Activated naive CD4-positive, alpha-beta T cell (primary cell): ENCODE measurements at regions not wholly inside any gene's neighbourhood (a gene's known extent, or its start where the extent isn't known, plus 50 kb on each side); places are given as distances from the start of the nearest gene placed in this dataset.

Experiments used
- DNase-seq, 4 experiments: peaks; one replicate each; lab custom pipeline; 2025; lab: John Stamatoyannopoulos, UW

GRCh38 chr13:74794147-74794546 lies 659.9 kb upstream of the KLF12 start:
- no peak for DNase-seq

- DNase-seq, result no peak
Observed at GRCh38 chr13:74784959-74785358, 650.8 kb upstream of the KLF12 start.

DNA sequence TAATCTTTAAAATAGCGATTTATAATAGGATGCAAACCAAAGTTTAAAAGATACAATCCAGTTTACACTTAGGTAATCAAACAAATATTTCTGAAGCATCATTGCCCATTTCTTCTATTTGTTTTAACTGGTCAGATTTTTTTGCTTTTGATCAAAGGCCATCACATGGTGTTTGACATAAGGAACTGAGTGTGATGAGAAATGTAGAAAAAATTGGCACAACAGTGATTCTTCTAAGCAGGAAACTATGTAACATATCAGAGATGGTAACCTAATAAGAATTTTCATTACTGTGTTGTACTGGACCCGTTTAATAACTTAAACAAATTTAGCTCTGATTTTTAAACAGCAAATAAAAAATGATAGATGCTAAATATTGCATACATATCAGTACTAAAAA lies 644.7 kb upstream of the KLF12 start:
- no peak for DNase-seq

- no peak for DNase-seq
Observed at GRCh38 chr13:74778087-74778486, 643.9 kb upstream of the KLF12 start.

DNA sequence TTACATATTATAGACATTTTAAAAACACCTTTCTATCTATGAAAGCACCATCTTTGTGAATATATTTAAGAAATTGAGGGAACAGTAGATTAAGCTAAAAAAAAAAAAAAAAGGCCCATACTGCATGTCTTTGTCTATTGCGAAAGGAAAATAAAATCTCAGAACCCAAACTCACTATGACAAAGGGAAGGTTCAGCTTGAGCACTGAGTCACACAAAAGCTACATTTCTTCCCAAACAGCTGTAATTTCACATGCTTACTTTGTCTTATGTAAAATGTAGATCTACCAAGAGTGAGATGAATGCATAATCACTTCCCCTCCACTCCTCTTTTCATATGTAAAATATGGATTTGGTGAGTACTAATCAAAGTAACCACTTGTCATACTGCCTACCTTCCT lies 640.1 kb upstream of the KLF12 start:
- DNase-seq, result no peak

DNA sequence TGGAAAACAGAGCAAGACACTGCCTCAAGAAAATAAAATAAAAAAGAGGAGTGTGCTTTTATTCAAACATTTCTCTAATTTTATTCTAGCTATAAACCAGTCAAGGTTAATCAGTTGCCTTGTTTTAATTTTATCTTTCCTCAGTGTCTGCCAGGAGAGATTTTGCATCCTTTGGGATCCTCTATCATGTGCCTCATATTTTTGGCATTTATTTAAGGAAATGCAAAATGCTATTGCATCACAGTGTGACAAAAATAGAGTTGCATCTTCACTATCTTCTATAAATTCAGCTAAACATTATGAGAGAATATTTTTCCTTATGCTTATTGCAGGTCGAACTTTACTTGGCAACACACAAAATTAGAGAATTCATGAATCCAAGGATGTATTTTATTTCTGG lies 639.0 kb upstream of the KLF12 start:
- DNase-seq, result no peak

DNA sequence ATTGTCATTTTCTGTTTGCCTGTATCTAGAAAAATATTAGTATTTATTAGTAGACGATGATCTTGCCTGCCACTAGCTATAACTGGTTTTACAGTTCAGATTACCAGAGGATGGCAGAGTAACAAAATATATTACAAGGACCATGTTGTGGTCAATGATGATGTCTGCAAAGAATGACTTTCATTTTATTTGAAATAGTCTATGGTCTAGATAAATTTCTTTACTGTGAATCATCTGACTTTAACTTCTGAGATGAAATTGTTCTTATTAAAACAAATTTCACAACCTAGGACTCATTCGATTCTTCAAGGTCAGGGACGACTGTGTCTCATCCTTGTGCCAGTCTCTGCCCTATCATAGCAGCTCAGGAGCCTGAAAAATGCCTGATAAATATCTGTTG lies 637.8 kb upstream of the KLF12 start:
- DNase-seq, result no peak

- no peak for DNase-seq
Observed at GRCh38 chr13:74770361-74770760, 636.2 kb upstream of the KLF12 start.

DNA sequence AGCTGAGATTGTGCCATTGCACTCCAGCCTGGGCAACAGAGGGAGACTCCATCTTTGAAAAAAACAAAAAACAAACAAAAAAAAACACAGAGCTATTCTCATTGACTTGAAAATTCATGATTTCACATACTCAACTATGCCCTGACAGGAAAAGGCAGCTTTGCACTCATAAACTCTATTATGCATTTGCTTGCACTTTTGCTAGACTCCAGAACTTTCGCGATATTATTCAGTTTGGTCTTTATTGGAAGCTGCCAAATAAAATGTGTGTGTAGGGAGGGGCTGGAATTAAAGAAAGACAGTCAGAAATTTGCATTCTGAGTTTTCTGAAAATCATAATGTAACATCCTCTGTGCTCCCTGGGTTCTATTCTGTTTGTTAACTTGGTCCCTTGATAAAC lies 635.1 kb upstream of the KLF12 start:
- no peak for DNase-seq

GRCh38 chr13:74768521-74769085 lies 634.4 kb upstream of the KLF12 start:
- no peak for DNase-seq

DNA sequence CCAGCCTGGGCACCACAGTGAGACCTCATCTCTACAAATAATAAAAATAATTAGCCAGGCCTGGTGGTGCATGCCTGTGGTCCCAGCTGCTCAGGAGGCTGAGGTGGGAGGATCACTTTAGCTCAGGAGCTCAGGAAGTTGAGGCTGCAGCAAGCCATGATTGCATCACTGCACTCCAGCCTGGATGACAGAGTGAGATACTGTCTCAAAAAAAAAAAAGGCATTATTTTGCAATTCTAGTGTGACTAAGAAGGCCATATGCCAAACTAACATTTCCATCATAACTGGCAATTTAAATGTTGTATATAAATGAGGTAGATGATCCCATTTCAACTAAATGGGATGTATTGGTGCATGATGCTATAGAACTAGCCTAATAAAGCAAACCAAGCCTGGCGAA lies 632.8 kb upstream of the KLF12 start:
- DNase-seq, result no peak

DNA sequence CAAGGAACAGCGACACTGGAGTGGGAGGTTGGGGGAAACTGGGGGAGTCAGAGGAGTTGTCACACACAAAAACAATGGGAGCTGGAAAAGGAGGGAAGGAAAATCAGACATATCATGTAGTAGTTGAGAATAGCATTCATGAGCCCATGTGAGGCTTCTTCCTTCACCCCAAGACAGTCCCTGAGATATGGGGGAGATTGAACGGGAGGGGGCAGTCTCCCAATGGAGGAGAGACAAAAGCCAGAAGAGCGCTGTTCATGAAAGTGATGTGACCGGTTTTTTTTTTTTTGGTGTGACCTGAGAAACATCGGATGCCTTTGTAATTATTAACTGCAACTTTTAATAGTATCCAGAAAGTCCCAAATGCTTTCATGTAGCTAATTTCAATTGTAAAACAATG lies 631.8 kb upstream of the KLF12 start:
- no peak for DNase-seq

DNA sequence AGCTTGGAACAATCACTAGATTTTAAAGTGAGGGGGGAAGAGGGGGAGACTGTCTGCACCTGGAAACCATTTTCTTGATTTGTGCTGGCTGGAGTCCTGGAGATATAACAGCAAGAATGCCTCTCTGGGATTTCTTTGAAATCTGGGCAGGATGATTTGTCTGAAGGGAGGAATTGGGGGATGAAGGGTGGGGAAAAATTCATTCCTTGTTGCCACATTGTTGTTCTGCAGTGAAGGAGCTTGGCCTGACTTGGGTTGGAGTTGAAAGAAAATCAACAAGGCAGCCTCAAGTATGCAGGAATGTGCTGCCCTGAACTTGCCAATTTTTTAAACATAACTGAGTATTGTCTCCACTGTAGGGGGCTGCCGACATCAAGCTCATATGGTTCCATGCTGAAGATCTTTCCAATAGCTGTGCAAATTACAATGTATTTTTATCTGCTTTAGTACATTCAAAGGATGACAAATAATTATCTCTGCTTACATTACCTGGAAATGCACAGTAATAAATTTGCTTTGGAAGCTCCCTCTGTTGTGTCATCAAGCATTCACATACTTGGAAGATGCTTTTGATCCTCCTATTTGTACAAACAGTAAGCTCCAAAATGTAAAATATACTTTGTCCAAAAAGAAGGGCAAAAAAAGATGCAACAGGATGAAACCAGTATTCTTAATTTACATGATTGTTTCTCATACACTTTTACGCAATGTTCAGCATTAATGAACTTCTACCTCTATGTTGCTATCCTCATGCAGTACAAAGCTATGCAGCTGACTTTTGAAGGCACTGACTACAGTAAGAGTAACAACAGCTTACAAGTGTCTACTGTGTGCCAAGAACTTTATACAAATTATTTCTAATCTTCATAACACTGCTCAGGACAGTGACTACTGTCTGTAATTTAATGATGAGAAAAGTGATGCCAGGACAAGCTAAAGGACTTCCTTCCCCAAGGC lies 627.9 kb upstream of the KLF12 start:
- DNase-seq, result no peak

GRCh38 chr13:74758188-74758587 lies 624.0 kb upstream of the KLF12 start:
- no peak for DNase-seq

- no peak for DNase-seq
Observed at GRCh38 chr13:74755065-74755464, 620.9 kb upstream of the KLF12 start.

- no peak for DNase-seq
Observed at GRCh38 chr13:74751739-74752138, 617.5 kb upstream of the KLF12 start.

DNA sequence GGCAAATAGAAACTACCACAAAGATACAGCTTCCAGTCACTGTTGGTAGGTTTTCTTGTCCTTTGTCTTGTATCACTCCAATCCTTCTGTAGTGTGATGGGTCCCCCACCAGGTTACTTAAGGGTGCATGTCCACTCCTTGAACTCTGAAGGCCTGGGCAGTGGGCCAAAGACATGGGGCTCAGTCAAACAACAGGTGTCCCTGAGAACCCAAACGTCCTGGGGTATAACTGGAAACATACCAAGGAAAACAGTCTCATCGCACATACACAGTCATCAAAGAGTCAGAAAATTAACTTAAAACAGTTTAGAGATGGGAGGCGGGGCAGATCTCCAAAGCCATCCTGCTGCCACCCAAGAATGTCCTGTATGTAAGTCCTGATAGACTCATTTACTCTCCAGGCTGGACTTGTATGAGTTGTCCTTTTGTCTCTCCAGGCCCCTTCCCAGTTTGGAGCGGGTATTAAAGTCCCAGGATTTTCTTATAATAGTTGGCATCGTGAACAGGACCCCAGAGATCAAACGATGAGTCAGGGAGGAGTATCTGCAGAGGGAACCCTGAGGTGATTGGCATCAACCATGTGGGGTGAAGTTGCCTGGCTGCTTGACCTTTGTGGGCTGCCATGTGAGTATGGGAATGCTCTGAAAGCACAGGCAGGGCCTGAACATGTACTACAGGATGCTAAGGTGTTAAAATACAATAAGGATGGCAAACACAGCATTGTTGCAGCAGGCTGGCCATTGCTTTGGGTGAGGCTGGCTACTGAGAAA lies 613.2 kb upstream of the KLF12 start:
- no peak for DNase-seq

GRCh38 chr13:74743992-74744391 lies 609.8 kb upstream of the KLF12 start:
- no peak for DNase-seq

- DNase-seq, result no peak
Observed at GRCh38 chr13:74741732-74742131, 607.5 kb upstream of the KLF12 start.

DNA sequence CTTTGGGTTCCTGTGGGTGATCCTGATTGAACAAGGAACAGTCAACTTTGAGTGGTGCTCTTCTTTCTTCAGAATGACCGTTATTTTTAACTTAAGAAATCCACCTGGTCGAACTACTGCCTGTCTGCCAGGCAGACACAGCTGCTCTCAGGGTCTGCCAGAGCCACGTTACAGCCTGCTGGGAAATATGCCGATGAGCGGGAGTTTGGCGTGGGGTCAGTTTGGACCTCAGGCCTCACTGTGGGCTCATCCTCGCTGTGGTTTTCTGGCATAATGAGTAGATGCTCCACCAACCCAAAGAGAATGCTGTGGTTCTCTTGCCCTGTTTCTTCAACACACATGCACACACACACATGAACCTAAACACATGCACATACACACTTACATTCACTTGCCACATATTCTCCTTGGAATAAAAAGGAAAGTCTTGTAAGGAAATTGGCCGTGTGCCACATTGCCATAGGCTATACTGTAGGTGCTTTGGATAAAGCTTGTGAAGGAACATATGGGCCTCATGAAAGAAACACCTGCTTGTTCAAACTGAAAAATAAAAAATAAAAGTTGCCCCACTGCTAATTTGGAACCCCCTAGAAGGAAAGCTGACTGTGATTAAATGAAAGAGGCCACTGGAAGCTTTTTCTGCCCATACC lies 598.7 kb upstream of the KLF12 start:
- DNase-seq, result no peak

DNA sequence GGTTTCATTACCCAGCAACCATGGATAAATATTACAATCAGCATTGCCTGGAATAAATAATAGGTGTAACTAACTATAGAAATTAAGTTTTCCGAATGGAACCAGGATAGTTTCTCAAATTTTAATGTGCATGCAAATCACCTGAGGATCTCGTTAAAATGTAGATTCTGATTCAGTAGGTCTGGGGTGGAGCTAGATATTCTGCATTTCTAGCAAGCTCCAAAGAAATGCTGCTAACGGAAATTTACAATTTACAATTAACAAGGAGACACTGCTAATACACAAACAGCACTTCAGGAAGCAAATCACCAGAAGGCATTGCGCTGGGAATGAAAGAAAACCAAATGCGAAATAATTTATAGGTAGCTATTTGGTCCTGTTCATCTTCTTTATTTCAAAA lies 597.5 kb upstream of the KLF12 start:
- DNase-seq, result no peak

DNA sequence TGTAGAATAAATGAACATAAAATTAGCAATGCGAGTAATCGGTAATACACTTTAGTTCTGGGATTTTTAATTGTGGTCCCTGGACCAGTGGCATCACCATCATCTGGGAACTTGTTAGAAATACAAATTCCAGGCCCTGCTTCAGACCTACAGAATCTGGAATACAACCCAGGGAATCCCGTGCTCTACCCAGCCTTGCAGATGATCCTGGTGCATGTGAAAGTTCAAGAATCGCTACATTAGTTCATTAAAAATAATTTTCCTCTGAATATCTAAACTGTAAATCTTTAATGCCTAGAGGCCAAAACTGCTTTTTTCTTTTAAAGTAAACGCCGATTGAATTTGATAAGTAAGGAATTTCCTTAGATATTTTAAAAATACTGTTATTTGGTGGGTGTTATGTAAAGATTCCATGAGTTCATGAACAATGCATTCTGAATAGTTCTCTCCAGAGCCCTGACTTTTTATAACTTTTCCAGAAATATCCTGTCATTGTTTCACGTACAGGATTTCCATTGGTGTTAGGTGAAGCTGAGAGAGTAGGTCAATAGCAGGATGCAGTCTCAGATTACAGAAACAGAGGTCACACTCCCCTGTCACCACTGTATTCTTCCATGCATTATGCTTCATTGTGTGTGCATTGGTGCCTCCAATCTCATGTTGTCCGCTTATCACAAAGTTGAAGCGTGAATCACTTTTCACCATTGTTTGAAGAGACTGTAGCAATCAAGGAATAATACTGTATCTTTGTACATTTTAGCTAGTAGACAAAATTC lies 596.5 kb upstream of the KLF12 start:
- no peak for DNase-seq
